K562 (cell line): ENCODE measurements at regions not wholly inside any gene's neighbourhood (a gene's known extent, or its start where the extent isn't known, plus 50 kb on each side); places are given as distances from the start of the nearest gene placed in this dataset.

ENCODE experiments used
- ATAC-seq: fragments of 200-7000 bp; cut with Tn5 transposase; 3 replicates; pipeline ENCODE4 v1.9.1; 2020; ENCODE audit warnings: moderate library complexity
- BruUV-seq: library from RNA; stranded (reverse); fragments of 400-500 nt; replicated peaks from 2 replicates; lab custom pipeline; 2021; lab: Mats Ljungman, UMichigan
- CTCF ChIA-PET: fragments of 300-600 bp; formaldehyde crosslinking; extraction: SDS; loops from one replicate; lab custom pipeline; 2021; ENCODE audit warnings: low intra/inter-chr PET ratio; lab: Yijun Ruan, JAX
- POLR2A ChIA-PET: fragments of 300-600, 350-650 bp; sonication (Branson Sonifier 250); formaldehyde crosslinking; extraction: SDS; loops from one replicate; lab custom pipeline; 2021; ENCODE audit warnings: antibody characterized with exemption, inconsistent platforms; lab: Yijun Ruan, JAX
- DNase-seq, 4 experiments: peaks; one replicate each; pipeline versions ENCODE4 v3.0.0 to v3.0.0-alpha.2; 2011 to 2018; ENCODE audit warnings: low spot score in 3 of 4, mixed read lengths in 3 of 4; ENCODE audit errors: extremely low read depth in 1 of 4
- FAIRE-seq: peaks from 2 replicates; lab custom pipeline; 2011; peaks lifted over from hg19 to GRCh38; lab: Jason Lieb, UNC
- H2AFZ ChIP-seq: 2 replicates; pipeline ENCODE4 v1.6.0; 2011; ENCODE audit warnings: low read depth, low read length, control low read depth, inconsistent platforms
- H3K27ac ChIP-seq: fragments of 200-600 bp; 3 replicates; pipeline ENCODE4 v1.8.0; 2011; ENCODE audit warnings: low read depth, mild to moderate bottlenecking, control low read depth, inconsistent platforms, low read length, moderate library complexity, mixed read lengths; ENCODE audit errors: extremely low read depth
- H3K27me3 ChIP-seq, 2 experiments: fragments of 300-600 bp in 1 of 2; 2 replicates in 1 of 2; 3 replicates in 1 of 2; pipeline versions ENCODE4 v1.6.0 to v1.8.0; 2011; ENCODE audit warnings: inconsistent platforms in 2 of 2, low read length in 2 of 2, mild to moderate bottlenecking in 1 of 2, mixed read lengths in 1 of 2, moderate library complexity in 1 of 2; ENCODE audit not compliant: control insufficient read depth in 2 of 2, insufficient read depth in 2 of 2
- H3K36me3 ChIP-seq: fragments of 300-600 bp; 3 replicates; pipeline ENCODE4 v1.8.0; 2011; ENCODE audit warnings: mild to moderate bottlenecking, low read length, inconsistent platforms; ENCODE audit not compliant: control insufficient read depth, insufficient read depth
- H3K4me1 ChIP-seq, 2 experiments: fragments of 200-600 bp in 1 of 2; replicated peaks in 1 of 2; 2 replicates in 1 of 2; 3 replicates in 1 of 2; pipeline versions ENCODE4 v1.5.1 to v1.8.0; 2011; ENCODE audit warnings: inconsistent platforms in 2 of 2, low read length in 2 of 2, mild to moderate bottlenecking in 1 of 2, mixed read lengths in 1 of 2, moderate library complexity in 1 of 2; ENCODE audit not compliant: control insufficient read depth in 2 of 2, insufficient read depth in 2 of 2
- H3K4me2 ChIP-seq: 2 replicates; pipeline ENCODE4 v1.6.1; 2011; ENCODE audit warnings: low read length, control low read depth, inconsistent platforms, mixed read lengths; ENCODE audit not compliant: insufficient read depth
- H3K4me3 ChIP-seq: fragments of 200-600 bp; sonication (generic), shearing (Covaris generic); 2 replicates; pipeline ENCODE4 v1.5.1; 2016; ENCODE audit warnings: control low read depth, inconsistent platforms
- H3K79me2 ChIP-seq: fragments of 200-600 bp; 3 replicates; pipeline ENCODE4 v1.8.0; 2011; ENCODE audit warnings: low read length, inconsistent platforms; ENCODE audit not compliant: control insufficient read depth, insufficient read depth
- H3K9ac ChIP-seq, 2 experiments: 2 replicates each; pipeline versions ENCODE4 v1.6.0 to v1.6.1; 2011; ENCODE audit warnings: low read depth in 2 of 2, low read length in 2 of 2, control low read depth in 1 of 2, inconsistent platforms in 1 of 2, mild to moderate bottlenecking in 1 of 2, mixed read lengths in 1 of 2; ENCODE audit not compliant: insufficient read depth in 1 of 2
- H3K9me1 ChIP-seq: one replicate; pipeline ENCODE4 v1.6.0; 2011; ENCODE audit warnings: inconsistent platforms, mild to moderate bottlenecking, low read length, moderate library complexity; ENCODE audit not compliant: control insufficient read depth, insufficient read depth
- H3K9me3 ChIP-seq: replicated peaks from 2 replicates; pipeline ENCODE4 v1.5.1; 2011; ENCODE audit warnings: low read depth, low read length, inconsistent platforms; ENCODE audit not compliant: control insufficient read depth, insufficient read depth
- H4K20me1 ChIP-seq: replicated peaks from 2 replicates; pipeline ENCODE4 v1.6.1; 2011; ENCODE audit warnings: low read length, inconsistent platforms, mixed read lengths; ENCODE audit not compliant: control insufficient read depth, insufficient read depth
- CEBPG ChIP-seq, 3 experiments: fragments of 200-800 bp in 1 of 3; sonication (Bioruptor generic) in 1 of 3; sonication (generic) in 1 of 3; formaldehyde crosslinking in 1 of 3; IDR thresholded peaks in 2 of 3; conservative IDR thresholded peaks in 1 of 3; 2 replicates each; pipeline versions ENCODE4 v1.6.1 to v1.8.0; 2016 to 2022; ENCODE audit warnings: missing compliant biosample characterization in 2 of 3, missing genetic modification characterization in 2 of 3, mild to moderate bottlenecking in 1 of 3, missing genetic modification reagents in 1 of 3
- ESRRA ChIP-seq: fragments of 450-650 bp; IDR thresholded peaks from 2 replicates; pipeline ENCODE4 v1.6.1; 2014; ENCODE audit warnings: low read depth, mild to moderate bottlenecking, moderate library complexity, borderline replicate concordance
- FOSL1 ChIP-seq: fragments of 200-800 bp; sonication (Bioruptor generic); conservative IDR thresholded peaks from 2 replicates; pipeline ENCODE4 v1.6.1; 2016; ENCODE audit warnings: missing genetic modification characterization, missing compliant biosample characterization
- HMG20A ChIP-seq: fragments of 450-650 bp; formaldehyde crosslinking; conservative IDR thresholded peaks from 2 replicates; pipeline ENCODE4 v1.4.0; 2020; ENCODE audit warnings: mild to moderate bottlenecking, mixed read lengths
- MAFG ChIP-seq: fragments of 450-650 bp; conservative IDR thresholded peaks from 2 replicates; pipeline ENCODE4 v1.6.1; 2016; ENCODE audit warnings: missing genetic modification characterization, missing compliant biosample characterization
- MEIS2 ChIP-seq: fragments of 450-650 bp; IDR thresholded peaks from 2 replicates; pipeline ENCODE4 v1.6.1; 2014; ENCODE audit warnings: mild to moderate bottlenecking; ENCODE audit not compliant: partially characterized antibody
- NFE2 ChIP-seq: IDR thresholded peaks from 2 replicates; pipeline ENCODE4 v1.6.1; 2014; ENCODE audit warnings: antibody characterized with exemption, low read depth
- NFYB ChIP-seq: IDR thresholded peaks from 2 replicates; pipeline ENCODE4 v1.6.1; 2011; ENCODE audit warnings: mild to moderate bottlenecking, moderate library complexity; ENCODE audit not compliant: insufficient read length; ENCODE audit errors: extremely low read depth
- POLR2H ChIP-seq: IDR thresholded peaks from 2 replicates; pipeline ENCODE4 v1.6.1; 2016; ENCODE audit warnings: missing genetic modification characterization, low read depth, mild to moderate bottlenecking, control low read depth, missing compliant biosample characterization, moderate library complexity
- SRF ChIP-seq, 2 experiments: fragments of 250-450, 450-650 bp in 1 of 2; sonication (Bioruptor Pico) in 1 of 2; sonication (generic) in 1 of 2; formaldehyde crosslinking; IDR thresholded peaks; 2 replicates each; pipeline versions ENCODE4 v1.5.0 to v1.5.1; 2020 to 2022; ENCODE audit warnings: mild to moderate bottlenecking in 1 of 2, missing genetic modification reagents in 1 of 2
- SRSF3 ChIP-seq: fragments of 200-400 bp; formaldehyde crosslinking; IDR thresholded peaks from 2 replicates; pipeline ENCODE4 v1.6.1; 2016; ENCODE audit warnings: mild to moderate bottlenecking, low read length, moderate library complexity; ENCODE audit not compliant: insufficient read depth
- WGBS: fragments of 100-300 bp; shearing (Covaris generic); methylation state at CpG from one replicate; pipeline ENCODE4 v1.1.6; 2016; ENCODE audit warnings: low coverage, mixed read lengths; ENCODE audit not compliant: insufficient coverage; ENCODE audit errors: missing lambda C conversion rate; 5-methylcytosine and 5-hydroxymethylcytosine counted together
- in situ Hi-C: fragments of 300-500 bp; cut with MboI; formaldehyde crosslinking; loops from 4 replicates; pipeline ENCODE4 v1.15.0; 2018; ENCODE audit warnings: inconsistent platforms, mixed read lengths
- intact Hi-C: fragments of 100-400 bp; cut with micrococcal nuclease; formaldehyde crosslinking; loops from 2 replicates; pipeline ENCODE4 v1.14.2; 2022
- TF ChIP-seq, protein P1 (sequence below): fragments of 450-650 bp; IDR thresholded peaks from 2 replicates; pipeline ENCODE4 v1.6.1; 2016

DNA sequence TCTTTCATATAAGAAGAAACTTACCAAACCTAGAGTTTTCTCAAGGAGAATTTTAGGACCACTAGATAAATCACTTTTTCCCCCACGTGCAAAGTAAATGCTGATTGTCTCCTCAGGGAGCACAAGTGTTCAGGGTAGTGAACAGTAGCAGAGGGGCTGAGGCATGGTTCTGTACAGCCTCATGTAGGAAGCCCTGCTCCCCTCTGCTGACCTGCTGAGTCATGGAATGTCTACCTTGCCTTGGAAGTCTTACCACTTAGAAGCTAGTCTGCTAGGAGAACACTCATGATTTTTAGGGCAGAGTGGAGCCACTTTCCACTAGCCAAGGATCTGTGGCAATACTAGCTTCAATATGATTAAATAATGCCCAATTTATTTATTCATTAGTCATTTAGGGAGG lies 2120.6 kb upstream of the RAG2 start (continued):
- TF ChIP-seq CEBPG (CRISPR knock-in tag; IDR thresholded peaks at IDR 0.05): no peak
- no peak for TF ChIP-seq CEBPG (tag; conservative IDR thresholded peaks at IDR 0.05 in 1 of 2, IDR thresholded peaks at IDR 0.05 in 1 of 2)
- TF ChIP-seq NFE2: peak; percentile 87
- TF ChIP-seq MAFG (tag): peak; percentile 86
- no peak for TF ChIP-seq SRSF3
- TF ChIP-seq, all 486 proteins: peak for 8

DNA sequence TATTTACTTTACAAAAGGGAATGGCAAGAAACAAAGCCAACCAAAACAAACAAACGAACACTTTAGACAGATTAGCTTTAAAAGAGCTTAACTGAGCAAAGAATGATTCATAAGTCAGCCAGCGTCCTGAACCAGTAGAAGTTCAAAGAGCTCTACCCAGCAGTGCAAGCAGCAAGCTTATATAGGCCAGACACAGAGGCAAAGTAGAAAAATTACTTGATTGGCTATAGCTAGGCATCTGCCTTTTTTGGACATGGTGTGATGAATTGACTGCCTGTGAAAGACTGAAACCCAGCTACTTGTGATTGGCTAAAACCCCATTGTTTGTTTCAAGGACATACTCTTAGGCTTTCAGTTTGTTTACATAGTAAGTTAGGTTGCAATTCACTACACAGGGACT lies 2120.0 kb upstream of the RAG2 start:
- CTCF ChIA-PET: no interaction called here
- DNase-seq: peak in 1 of 4 experiments; percentile 11
- peak overlapping the region; percentile 60 for H2AFZ ChIP-seq
- no peaks in the 10 kb centered on the region for H3K27me3 ChIP-seq
- in situ Hi-C loops: no loop called here
- H3K4me2 ChIP-seq: no peak overlapping the region
- POLR2A ChIA-PET: no interaction called here
- no peak overlapping the region for H3K4me3 ChIP-seq
- FAIRE-seq: no peak
- TF ChIP-seq ESRRA (no peak), SRF (CRISPR knock-in tag; IDR thresholded peaks at IDR 0.05) (peak in 1 of 2 experiments; percentile 28; a peak in 1 of 4 replicates), FOSL1 (0 out of 2 replicates have a peak, but pooled peaks have one; percentile 16), NFYB (peak; percentile 51), MEIS2 (peak; percentile 9), HMG20A (CRISPR knock-in tag) (no peak), POLR2H (peak; percentile 81)
- TF ChIP-seq, protein P1, sequence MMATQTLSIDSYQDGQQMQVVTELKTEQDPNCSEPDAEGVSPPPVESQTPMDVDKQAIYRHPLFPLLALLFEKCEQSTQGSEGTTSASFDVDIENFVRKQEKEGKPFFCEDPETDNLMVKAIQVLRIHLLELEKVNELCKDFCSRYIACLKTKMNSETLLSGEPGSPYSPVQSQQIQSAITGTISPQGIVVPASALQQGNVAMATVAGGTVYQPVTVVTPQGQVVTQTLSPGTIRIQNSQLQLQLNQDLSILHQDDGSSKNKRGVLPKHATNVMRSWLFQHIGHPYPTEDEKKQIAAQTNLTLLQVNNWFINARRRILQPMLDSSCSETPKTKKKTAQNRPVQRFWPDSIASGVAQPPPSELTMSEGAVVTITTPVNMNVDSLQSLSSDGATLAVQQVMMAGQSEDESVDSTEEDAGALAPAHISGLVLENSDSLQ: peak; percentile 23; the same call in 1 of the 2 replicates
- BruUV-seq: no TSS peak
- no peaks in the 10 kb centered on the region for H3K79me2 ChIP-seq
- 3% methylated on average over 2 of the region's 2 CpGs for WGBS
- H3K27ac ChIP-seq: peak overlapping the region; percentile 40; the same call in 1 of the 3 replicates
- intact Hi-C loops: no loop called here
- H4K20me1 ChIP-seq: no peaks in the 10 kb centered on the region
- H3K9me1 ChIP-seq: no peaks in the 10 kb centered on the region
- H3K9ac ChIP-seq: no peak overlapping the region
- H3K36me3 ChIP-seq: no peaks in the 10 kb centered on the region
- no peaks in the 10 kb centered on the region for H3K9me3 ChIP-seq
- ATAC-seq: peak; percentile 81
- H3K4me1 ChIP-seq: no peaks in the 10 kb centered on the region; a peak in 1 of 5 replicates
